Keratinocyte (primary cell): ENCODE measurements at regions not wholly inside any gene's neighbourhood (a gene's known extent, or its start where the extent isn't known, plus 50 kb on each side); places are given as distances from the start of the nearest gene placed in this dataset.

ENCODE experiments used
- DNase-seq: peaks from one replicate; pipeline ENCODE4 v3.0.0-alpha.2; 2011; ENCODE audit warnings: low read depth, missing footprints, low spot score
- FAIRE-seq: peaks from 2 replicates; lab custom pipeline; 2011; peaks lifted over from hg19 to GRCh38; lab: Jason Lieb, UNC
- H2AFZ ChIP-seq: 2 replicates; pipeline ENCODE4 v1.6.0; 2012; ENCODE audit warnings: low read length, control low read depth, inconsistent platforms; ENCODE audit not compliant: control insufficient read depth
- H3K27ac ChIP-seq: 2 replicates; pipeline ENCODE4 v1.5.1; 2011; ENCODE audit warnings: low read length; ENCODE audit not compliant: control insufficient read depth, insufficient read depth
- H3K27me3 ChIP-seq: 3 replicates; pipeline ENCODE4 v1.6.0; 2011; ENCODE audit warnings: low read length; ENCODE audit not compliant: control insufficient read depth, insufficient read depth; ENCODE audit errors: extremely low read depth
- H3K36me3 ChIP-seq, 2 experiments: 2 replicates in 1 of 2; 3 replicates in 1 of 2; pipeline ENCODE4 v1.5.1; 2011; ENCODE audit warnings: low read length in 2 of 2, mild to moderate bottlenecking in 1 of 2; ENCODE audit not compliant: control insufficient read depth in 2 of 2, insufficient read depth in 2 of 2; ENCODE audit errors: extremely low read depth in 1 of 2
- H3K4me1 ChIP-seq: 3 replicates; pipeline ENCODE4 v1.5.1; 2011; ENCODE audit warnings: low read length; ENCODE audit not compliant: control insufficient read depth, insufficient read depth; ENCODE audit errors: extremely low read depth
- H3K4me2 ChIP-seq: 3 replicates; pipeline ENCODE4 v1.6.0; 2011; ENCODE audit warnings: low read depth, low read length; ENCODE audit not compliant: control insufficient read depth, insufficient read depth; ENCODE audit errors: extremely low read depth
- H3K4me3 ChIP-seq, 3 experiments: fragments of 200-600 bp in 1 of 3; sonication (generic) in 1 of 3; 2 replicates in 2 of 3; 3 replicates in 1 of 3; pipeline ENCODE4 v1.5.1; 2011 to 2016; ENCODE audit warnings: low read length in 3 of 3, mild to moderate bottlenecking in 3 of 3, control low read depth in 2 of 3, inconsistent platforms in 1 of 3, low read depth in 1 of 3, mixed read lengths in 1 of 3, mixed run types in 1 of 3, moderate library complexity in 1 of 3; ENCODE audit not compliant: control insufficient read depth in 2 of 3, insufficient read depth in 2 of 3; ENCODE audit errors: extremely low read depth in 1 of 3
- H3K79me2 ChIP-seq: 2 replicates; pipeline ENCODE4 v1.6.0; 2012; ENCODE audit warnings: low read length; ENCODE audit not compliant: control insufficient read depth, insufficient read depth
- H3K9ac ChIP-seq: 3 replicates; pipeline ENCODE4 v1.6.0; 2011; ENCODE audit warnings: low read length; ENCODE audit not compliant: control insufficient read depth, insufficient read depth; ENCODE audit errors: extremely low read depth
- H3K9me1 ChIP-seq: 3 replicates; pipeline ENCODE4 v1.6.0; 2011; ENCODE audit warnings: low read length; ENCODE audit not compliant: control insufficient read depth, insufficient read depth; ENCODE audit errors: extremely low read depth
- H3K9me3 ChIP-seq: 2 replicates; pipeline ENCODE4 v1.5.1; 2012; ENCODE audit warnings: low read depth, low read length; ENCODE audit not compliant: control insufficient read depth
- H4K20me1 ChIP-seq: 3 replicates; pipeline ENCODE4 v1.6.0; 2011; ENCODE audit warnings: low read length; ENCODE audit not compliant: control insufficient read depth, insufficient read depth; ENCODE audit errors: extremely low read depth
- CTCF ChIP-seq, 3 experiments: IDR thresholded peaks in 1 of 3; conservative IDR thresholded peaks in 1 of 3; optimal IDR thresholded peaks in 1 of 3; 2 replicates in 2 of 3; 3 replicates in 1 of 3; pipeline versions ENCODE3 to v1.5.1; 2011; ENCODE audit warnings: low read length in 3 of 3, mild to moderate bottlenecking in 3 of 3, moderate library complexity in 2 of 3, control low read depth in 1 of 3, inconsistent platforms in 1 of 3; ENCODE audit not compliant: insufficient read depth in 2 of 3; ENCODE audit errors: extremely low read depth in 1 of 3
- EZH2 ChIP-seq: IDR thresholded peaks from one replicate; pipeline ENCODE4 v1.6.1; 2012; ENCODE audit warnings: inconsistent platforms, mild to moderate bottlenecking, low read length, moderate library complexity
- dilution Hi-C: fragments of 300-500 bp; cut with MboI; formaldehyde crosslinking; loops from one replicate; pipeline ENCODE4 v1.7.0; 2020; ENCODE audit warnings: low sequenced_read_pairs; ENCODE audit not compliant: extremely low pct_ligation_motif_present

- no peaks in the 10 kb centered on the region for H3K4me1 ChIP-seq
- H3K9me3 ChIP-seq: no peaks in the 10 kb centered on the region
- no peaks in the 10 kb centered on the region for H3K79me2 ChIP-seq
- no peaks in the 10 kb centered on the region for H3K9me1 ChIP-seq
- H2AFZ ChIP-seq: no peak overlapping the region
- no peak overlapping the region for H3K4me2 ChIP-seq
- no peaks in the 10 kb centered on the region for H3K36me3 ChIP-seq
- H3K27me3 ChIP-seq: no peaks in the 10 kb centered on the region
- FAIRE-seq (no peak), DNase-seq (no peak)
- H3K27ac ChIP-seq: no peak overlapping the region
- no peak overlapping the region for H3K4me3 ChIP-seq
- TF ChIP-seq CTCF (optimal IDR thresholded peaks at IDR 0.05 in 1 of 3, IDR thresholded peaks at IDR 0.05 in 1 of 3, conservative IDR thresholded peaks at IDR 0.05 in 1 of 3; ENCODE audit: extremely low read depth in 1 of 3, insufficient read depth in 2 of 3, low read length in 3 of 3): no peak
- no peak for TF ChIP-seq EZH2
- dilution Hi-C loops: no loop called here
- H3K9ac ChIP-seq: no peak overlapping the region
- H4K20me1 ChIP-seq: no peaks in the 10 kb centered on the region
Measured at GRCh38 chr15:53328341-53328740, 431.1 kb downstream of the WDR72 start.

- Histone ChIP-seq H4K20me1 (no peaks in the 10 kb centered on the region), H3K9me1 (no peaks in the 10 kb centered on the region), H3K9ac (no peak overlapping the region), H3K36me3 (no peaks in the 10 kb centered on the region), H3K27me3 (no peaks in the 10 kb centered on the region), H3K4me1 (no peaks in the 10 kb centered on the region), H3K27ac (no peak overlapping the region), H3K9me3 (no peaks in the 10 kb centered on the region), H3K79me2 (no peaks in the 10 kb centered on the region), H3K4me2 (no peak overlapping the region), H2AFZ (no peak overlapping the region), H3K4me3 (no peak overlapping the region)
- TF ChIP-seq EZH2 (no peak), CTCF (optimal IDR thresholded peaks at IDR 0.05 in 1 of 3, IDR thresholded peaks at IDR 0.05 in 1 of 3, conservative IDR thresholded peaks at IDR 0.05 in 1 of 3; ENCODE audit: extremely low read depth in 1 of 3, insufficient read depth in 2 of 3, low read length in 3 of 3) (no peak)
- dilution Hi-C loops: no loop called here
- FAIRE-seq: no peak
- no peak for DNase-seq
Measured at GRCh38 chr15:53324061-53324460, 435.4 kb downstream of the WDR72 start.
